GM19372 (cell line): ENCODE measurements at regions not wholly inside any gene's neighbourhood (a gene's known extent, or its start where the extent isn't known, plus 50 kb on each side); places are given as distances from the start of the nearest gene placed in this dataset.

Experiments used
- ATAC-seq: cut with Tn5 transposase; IDR thresholded peaks from one replicate; pipeline ENCODE4 v1.9.1; 2021; ENCODE audit warnings: mild to moderate bottlenecking, low read depth, moderate library complexity; ENCODE audit not compliant: unreplicated experiment

DNA sequence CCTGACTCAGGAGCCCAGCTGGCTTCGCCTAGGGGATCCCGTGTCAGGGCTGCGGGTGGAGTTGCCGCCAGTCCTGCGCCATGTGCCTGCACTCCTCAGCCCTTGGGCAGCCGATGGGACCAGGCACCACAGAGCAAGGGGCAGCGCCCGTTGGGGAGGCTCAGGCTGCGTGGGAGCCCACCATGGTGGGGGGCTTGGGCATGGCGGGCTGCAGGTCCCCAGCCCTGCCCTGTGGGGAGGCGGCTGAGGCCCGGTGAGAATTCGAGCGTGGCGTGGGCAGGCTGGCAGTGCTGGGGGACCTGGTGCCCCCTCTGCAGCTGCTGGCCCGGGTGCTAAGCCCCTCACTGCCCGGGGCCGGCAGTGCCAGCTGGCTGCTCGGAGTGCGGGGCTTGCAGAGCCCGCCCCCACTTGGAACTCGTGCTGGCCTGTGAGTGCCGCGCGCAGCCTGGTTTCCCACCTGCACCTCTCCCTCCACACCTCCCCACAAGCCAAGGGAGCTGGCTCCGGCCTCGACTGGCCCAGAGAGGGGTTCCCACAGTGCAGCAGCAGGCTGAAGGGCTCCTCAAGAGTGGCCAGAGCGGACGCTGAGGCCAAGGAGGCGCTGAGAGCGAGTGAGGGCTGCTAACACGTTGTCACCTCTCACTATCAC, 135.1 kb upstream of the SEL1L start:
- ATAC-seq: no peak

DNA sequence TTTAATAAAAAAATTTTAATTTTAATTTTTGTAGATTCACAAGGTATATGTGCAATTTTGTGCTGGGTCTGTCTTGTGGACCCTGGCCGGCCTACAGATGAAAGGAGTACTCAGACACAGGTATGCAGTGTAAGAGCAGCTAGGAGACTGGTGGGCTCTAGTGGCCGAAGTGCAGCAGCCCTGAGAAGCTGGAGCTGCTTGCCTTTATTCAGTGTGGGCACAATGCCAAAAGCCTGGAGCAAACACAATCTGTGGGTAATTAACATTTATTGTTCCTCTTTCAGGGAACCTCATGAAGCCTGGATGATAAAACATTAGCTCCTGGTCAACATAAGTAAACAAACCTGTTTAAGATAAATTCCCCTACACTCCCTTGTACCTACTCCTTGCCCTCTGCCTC, 135.7 kb upstream of the SEL1L start:
- no peak for ATAC-seq

DNA sequence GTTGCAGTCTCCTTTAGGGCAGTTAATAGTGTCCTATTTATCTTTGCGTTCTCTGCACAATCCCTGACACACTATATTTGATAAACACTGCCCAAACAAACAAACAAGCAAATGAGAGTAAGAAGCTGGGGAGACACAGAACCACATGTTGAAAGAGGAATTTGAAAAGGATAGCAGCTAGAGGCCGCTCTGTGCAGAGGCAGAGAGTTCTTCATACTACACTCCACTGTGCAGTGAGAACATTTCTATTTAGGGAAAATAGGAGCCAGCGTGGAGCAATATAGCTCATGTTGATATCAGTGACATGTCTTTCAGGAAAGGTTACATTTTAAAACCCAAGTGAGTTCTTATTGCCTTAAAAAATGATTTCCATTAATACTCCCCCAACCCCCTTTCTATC, 140.3 kb upstream of the SEL1L start:
- ATAC-seq: no peak

DNA sequence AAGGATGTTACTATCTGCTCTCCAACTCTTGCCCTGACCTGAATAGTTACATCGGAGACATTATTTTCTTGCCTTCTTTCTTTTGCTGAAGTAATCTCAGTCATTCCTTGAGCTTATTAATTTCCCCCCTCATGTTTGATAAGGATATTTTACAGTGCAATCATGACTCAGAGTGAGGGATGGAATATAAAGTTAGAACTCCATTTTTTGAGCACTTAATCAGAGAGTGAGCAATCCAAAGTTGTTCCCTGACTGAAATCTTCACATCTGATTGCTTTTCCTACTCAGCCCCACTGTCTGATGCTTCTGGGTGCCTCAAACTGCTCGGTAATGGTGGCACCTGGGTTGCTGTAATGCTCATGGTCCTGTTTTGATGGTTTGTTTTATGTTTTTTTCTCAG, 142.7 kb upstream of the SEL1L start:
- no peak for ATAC-seq

DNA sequence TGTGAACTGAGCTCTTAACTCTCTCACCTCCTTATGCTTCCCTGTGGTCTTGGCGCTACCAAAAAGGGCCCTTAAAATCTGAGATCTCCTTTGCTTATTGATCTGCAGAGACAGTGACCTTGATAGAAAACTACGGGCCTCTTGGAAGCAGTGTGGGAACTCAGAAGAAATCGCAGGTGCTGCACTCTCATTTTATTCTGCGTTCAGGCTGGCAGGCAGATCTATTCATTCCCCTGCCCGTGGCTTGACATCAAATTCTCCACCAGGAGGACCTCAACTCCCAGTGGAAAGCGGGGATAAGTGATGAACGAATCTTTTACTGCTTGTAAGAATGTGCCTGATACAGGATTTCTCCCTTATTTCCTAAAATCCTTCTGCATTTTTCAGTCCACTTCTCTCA, 143.2 kb upstream of the SEL1L start:
- no peak for ATAC-seq

DNA sequence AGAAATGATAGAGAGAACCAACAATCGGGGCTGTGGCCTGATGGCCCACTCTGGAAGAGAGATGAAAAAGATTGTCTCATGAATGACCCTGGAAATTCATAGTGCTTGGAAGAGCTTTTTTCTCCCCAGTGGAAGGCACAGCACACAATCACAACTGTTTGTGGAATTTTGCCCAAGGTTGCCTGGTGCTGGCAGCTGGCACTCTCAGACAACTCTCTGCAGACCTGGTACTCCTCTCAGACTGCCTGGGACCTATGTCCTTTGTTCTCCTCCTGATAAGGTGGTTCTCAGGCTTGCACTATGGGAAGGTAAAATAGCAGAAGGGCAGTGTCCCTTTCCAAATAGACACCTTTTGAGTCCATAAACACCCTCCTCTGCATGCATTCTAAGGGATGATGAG, 144.1 kb upstream of the SEL1L start:
- ATAC-seq: no peak

DNA sequence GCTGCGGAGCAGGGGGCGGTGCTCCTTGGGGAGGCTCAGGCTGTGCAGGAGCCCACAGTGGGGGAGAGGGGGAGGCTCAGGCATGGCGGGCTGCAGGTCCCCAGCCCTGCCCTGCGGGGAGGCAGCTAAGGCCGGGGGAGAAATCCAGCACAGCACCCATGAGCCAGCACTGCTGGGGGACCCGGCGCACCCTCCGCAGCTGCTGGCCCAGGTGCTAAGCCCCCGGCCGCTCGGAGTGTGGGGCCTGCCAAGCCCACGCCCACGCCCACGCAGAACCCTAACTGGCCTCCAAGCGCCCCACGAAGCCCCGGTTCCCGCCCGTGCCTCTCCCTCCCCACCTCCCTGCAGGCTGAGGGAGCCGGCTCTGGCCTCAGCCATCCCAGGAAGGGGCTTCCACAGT, 145.6 kb upstream of the SEL1L start:
- no peak for ATAC-seq

DNA sequence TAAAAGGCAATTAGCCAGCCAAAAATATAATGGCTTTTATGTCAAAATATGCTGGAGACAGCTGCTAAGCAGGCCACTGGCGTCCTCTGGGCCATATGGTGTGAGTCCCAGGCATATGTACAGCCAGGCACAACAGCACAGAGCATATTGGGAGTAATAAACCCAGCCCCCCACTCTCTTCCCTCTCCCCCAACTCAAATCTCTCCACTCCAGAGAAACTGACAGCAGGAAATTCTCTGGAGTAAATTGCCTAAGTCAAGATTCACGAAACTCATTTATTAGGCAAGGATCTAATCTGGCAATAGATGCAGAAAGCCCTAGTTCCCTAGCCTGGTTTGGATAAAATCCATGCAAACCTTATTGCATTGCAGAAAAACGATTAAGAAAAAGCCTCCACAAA, 147.9 kb upstream of the SEL1L start:
- ATAC-seq: no peak

DNA sequence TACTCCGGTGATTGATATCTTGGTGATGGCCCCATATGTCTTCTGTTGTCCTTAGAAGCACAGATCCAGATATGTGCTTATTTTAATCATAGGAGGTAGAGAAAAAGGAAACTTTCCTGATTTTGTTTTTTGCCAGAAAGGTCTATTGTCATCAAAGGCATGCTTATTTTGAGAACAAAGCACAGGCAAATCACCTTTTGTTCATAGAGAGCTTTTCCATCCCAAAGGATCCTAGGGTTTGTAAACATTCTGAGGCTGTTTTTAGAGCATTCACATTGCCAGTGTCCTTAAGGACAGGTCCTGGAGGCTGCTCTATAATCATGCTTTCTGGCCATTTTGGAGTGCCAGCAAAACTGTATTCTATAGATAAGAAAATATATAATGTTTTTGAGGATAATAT, 148.5 kb upstream of the SEL1L start:
- no peak for ATAC-seq

DNA sequence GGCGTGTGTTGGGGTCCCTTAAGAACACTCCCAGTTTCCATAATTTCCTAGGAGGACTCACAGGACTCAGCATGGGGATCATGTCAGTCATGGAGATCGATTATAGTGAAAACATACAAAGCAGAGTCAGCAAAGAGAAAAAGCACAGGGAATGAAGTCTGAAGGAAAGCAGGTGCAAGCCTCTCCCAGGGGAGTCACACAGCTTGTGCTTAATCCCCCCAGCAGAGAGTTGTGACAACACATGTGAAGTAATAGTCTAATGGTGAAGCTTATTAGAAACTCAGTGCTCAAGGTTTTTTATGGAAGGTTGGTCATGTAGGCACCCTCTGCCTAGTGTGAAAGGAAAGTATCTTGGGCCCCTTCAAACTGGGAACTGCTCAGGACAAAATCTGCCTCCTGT, 149.0 kb upstream of the SEL1L start:
- no peak for ATAC-seq

DNA sequence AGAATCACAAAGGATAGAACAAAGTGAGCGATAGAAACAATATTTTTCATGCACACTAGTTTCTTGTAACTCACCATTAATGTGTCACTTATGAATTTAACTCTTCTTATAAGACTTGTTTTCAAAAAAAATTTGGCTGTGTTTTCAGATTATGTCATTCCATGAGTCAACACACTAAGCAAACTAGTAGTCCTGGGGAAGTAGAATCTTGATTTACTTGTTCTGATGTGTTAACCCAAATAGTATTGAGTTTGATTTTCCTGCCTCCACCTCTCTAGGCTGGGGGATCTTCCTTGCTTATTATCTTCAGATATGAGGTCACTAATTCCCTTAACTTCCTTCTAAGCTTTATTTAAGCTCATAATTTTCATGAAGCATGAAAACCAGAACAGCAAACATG, 151.0 kb upstream of the SEL1L start:
- ATAC-seq: no peak

DNA sequence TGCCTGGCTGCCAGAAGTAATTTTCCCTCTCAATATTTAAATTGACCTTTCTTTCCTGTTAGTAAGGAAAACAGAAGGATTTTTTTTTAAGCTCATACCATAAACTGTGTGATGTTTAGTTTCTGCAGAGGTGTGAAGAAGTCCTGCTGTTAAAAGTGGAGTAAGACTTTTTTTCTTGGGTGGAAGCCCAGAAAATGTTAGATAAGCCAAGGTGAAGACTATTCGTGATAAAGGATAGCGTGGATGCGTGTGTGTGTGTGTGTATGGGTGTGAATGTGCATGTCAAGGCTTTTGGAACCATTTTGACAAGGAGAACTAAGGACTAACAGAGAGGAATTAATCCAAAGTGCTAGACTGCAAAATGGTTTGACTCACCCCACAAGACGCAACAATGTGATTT, 152.9 kb upstream of the SEL1L start:
- no peak for ATAC-seq

DNA sequence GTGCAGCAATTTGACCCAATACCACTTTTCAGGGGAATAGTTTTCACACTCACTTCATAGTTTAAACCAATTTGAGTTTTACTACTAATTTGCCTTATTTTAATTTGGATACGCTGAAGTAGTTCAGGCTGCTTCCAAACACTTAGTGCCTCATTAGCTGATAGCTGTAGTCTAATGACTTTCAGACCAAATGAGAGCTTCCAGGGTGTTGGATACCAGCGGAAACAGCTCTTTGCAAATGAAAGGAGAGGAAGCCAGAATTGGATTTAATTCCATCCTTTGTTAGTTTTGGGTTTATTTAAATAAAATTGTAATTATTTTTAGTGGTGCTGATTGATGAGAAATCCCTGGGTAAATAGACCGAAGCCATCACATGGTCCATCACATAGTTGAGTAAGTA, 158.3 kb upstream of the SEL1L start:
- ATAC-seq: no peak

DNA sequence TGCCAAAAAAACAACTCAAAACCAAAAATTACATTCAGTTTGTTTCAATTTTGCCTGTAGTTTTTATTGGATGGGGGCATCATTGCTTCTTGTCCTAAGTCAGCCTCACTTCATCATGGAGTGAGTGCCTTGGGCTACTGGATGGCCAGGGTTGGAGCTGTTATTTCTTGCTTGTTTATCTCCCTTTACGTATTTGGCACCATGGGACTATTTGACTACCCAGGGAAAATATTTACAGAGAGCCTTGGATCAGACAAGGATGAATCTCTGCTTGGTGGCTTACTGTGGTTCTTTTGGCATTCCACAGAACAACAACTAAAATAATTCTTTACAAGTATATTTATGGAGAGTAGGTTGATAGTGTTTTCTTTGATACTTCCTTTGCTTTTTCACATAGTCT, 160.8 kb upstream of the SEL1L start:
- no peak for ATAC-seq

DNA sequence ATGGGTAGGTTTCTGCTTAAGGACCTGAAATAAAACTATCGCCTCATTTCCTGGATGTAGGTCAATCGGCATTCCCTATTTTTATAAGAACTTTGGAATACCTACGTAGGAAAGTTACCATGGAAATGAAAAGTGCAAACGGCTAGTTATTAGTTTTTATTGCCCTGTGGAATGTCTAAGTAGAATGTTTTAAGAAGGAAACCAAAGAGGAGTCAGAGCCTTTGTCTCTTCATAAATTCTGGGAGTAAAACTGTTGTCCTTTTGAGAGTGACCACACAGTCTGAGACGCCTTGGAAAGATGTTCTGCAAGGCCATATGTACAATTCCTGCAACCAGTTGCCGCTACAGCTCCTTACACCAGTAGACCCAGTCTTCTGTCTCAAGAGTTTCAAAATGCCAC, 176.0 kb upstream of the SEL1L start:
- ATAC-seq: no peak

DNA sequence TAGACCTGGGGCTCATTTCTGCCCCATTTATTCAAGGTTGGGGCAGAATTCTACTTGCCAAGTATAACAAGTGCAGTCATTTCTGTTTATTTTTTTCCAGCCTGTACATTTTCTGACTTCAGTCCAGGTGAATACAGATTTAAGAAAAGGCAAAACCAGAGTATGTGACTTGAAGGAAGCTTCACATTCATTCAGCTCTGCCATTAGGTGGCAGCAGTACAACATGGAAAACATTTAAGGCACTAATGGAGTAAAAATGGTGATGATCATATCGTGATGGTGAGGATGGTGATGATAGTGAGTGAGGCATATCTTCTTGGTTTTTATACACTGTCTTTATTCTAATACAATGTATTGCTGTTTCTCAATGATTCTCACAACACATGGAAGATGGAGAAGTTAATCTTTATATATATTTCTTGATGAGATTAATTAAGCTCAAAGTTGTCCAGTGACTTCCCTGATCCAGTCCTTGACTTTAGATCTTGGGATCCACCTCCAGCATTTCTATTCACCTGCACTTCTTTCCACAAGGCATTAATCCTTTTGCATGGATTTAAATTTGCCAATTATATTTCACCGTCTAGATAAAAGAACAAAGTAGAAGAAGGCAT, 176.7 kb upstream of the SEL1L start:
- ATAC-seq: no peak

DNA sequence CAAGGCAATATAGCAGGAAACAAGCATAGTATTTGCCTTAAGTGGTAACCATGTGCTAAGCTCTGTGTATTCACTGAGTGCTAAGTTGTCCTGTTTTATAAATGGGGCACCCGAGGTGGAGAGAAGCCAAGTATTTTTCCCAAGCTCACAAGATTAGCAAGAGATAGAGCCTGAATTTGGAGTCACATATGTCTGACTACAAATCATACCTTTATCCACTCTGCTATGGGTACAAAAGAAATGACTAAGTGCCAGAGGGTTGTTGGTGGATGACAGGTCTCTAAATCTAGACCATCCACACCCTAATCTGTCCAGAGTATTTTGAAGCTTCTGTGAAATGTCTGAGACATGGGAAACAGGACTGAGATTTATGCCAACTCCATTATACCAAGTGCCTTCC, 182.1 kb upstream of the SEL1L start:
- no peak for ATAC-seq

DNA sequence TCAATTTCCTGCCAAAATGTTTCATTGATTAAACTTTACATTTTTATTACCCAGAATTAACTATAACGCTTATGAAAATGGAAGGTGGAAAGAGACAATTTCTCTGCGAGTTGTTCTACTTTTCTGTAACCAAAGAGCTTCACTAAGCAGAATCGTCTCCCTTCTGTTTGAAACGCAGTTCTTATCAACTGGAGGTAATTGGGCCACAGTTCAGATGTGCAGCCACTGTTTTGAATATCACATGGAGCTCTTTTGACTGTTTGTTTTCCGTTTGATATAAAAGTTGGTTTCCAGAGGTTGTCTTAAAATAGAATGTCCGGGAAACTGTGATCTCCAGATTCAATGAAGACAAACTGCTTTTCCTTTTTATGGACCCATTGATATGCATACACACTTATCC, 183.3 kb upstream of the SEL1L start:
- no peak for ATAC-seq

DNA sequence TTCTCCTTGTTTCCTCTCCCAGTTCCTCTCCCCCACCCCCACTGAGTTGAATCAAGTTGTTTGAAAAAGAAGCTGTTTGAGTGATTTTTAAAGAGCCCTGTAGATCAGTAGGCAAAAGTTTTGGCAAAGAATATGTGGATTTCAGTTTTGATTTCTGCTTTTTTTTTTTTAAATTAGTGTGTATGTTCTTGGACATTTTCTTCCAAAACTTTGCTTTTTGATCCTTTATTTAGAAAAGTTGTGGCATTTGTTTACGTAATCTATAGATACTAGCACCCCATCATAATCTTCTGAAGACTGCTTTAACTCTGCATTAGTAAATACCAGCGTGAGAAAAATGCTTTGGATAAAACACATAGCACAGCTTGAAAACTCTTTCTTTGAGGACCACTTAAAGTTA, 190.3 kb upstream of the SEL1L start:
- ATAC-seq: no peak

DNA sequence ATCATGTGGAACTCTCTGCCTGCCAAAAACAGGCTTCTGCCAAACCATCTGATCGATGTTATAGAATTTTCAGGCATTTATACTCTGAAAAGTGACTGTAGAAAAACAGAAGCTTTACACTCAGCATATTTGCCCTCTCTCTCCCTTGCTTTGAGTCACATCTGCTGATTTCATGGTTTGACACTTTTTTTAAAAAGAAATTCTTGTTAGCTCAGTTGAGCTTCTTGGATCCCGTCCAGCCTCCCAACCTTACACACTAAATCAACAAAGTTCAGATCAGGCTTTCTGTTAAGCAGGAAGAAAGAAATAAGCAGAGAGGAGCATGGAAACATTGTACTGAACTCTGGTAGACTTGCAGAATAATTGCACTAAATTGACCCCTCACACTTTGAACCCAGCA, 193.6 kb upstream of the SEL1L start:
- no peak for ATAC-seq

DNA sequence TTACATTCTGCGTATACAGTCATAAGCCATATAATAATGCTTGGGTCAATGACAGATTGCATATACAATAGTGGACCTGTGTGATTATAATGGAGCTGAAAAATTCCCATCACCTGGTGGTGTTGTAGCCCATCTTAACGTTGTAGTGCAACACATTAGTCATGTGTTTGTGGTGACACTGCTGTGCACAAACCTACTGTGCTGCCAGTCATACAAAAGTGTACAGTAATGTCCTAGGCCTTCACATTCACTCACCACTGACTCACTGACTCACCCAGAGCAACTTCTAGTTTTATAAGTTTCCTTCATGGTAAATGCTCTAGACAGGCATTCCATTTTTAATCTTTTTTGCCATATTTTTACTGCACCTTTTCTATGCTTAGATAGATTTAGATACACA, 194.8 kb upstream of the SEL1L start:
- ATAC-seq: no peak

DNA sequence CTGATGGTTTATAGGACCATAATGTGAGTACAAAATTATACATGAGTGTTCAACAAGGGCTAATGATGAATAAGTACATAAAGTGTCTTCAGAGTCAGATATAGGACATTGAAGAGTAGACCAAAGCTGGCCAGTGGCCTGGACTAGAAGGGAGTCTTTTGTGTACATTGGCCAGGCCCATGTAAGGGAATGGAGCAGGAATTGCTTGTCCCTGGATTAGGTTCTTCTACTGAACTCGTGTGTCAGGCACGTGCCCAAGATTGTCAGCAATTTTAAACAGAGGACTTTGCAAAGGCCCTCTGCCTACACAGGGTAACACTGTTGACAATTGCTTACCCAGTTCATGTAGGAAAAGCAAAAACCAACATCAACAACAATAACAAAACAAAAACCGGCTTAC, 196.0 kb upstream of the SEL1L start:
- no peak for ATAC-seq

DNA sequence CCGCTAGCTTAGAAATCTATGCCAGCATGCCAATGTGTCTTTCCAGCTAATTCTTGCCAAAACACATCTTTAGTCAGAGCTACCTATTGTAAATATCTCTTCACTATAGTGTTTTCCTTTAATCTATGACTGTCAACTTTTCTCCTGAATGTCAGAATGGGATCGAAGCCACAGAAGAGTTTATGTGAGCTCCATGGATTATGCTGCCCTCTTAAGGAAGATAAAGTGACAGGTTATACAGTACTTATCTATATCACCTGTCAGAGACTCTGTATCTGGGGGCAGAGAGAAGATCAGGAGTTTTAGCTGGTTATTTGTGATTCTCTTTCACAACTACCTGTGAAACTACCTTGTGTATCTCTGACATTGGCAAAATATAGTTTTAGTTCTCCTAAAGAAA, 204.3 kb upstream of the SEL1L start:
- ATAC-seq: no peak
